IMR-90 (cell line): ENCODE measurements at regions not wholly inside any gene's neighbourhood (a gene's known extent, or its start where the extent isn't known, plus 50 kb on each side); places are given as distances from the start of the nearest gene placed in this dataset.

Experiments used
- CEBPB ChIP-seq: IDR thresholded peaks from 2 replicates; pipeline ENCODE4 v1.6.1; 2012; ENCODE audit warnings: low read depth, low read length, improper control_type of control experiment
- CTCF ChIP-seq: conservative IDR thresholded peaks from 2 replicates; pipeline ENCODE4 v1.5.1; 2012; ENCODE audit warnings: mild to moderate bottlenecking, low read depth, low read length, improper control_type of control experiment
- ELK1 ChIP-seq: fragments of 150-350 bp; IDR thresholded peaks from 2 replicates; pipeline ENCODE4 v1.6.1; 2016; ENCODE audit warnings: low read depth, mild to moderate bottlenecking, low read length, moderate library complexity, borderline replicate concordance
- FOS ChIP-seq: fragments of 150-350 bp; IDR thresholded peaks from 2 replicates; pipeline ENCODE4 v1.6.1; 2016; ENCODE audit warnings: low read depth, low read length
- MAFK ChIP-seq: IDR thresholded peaks from 2 replicates; pipeline ENCODE4 v1.6.1; 2012; ENCODE audit warnings: low read depth, low read length, improper control_type of control experiment
- MXI1 ChIP-seq: IDR thresholded peaks from 2 replicates; pipeline ENCODE4 v1.6.1; 2012; ENCODE audit warnings: low read depth, mild to moderate bottlenecking, low read length, moderate library complexity, borderline replicate concordance
- NFE2L2 ChIP-seq: fragments of 150-350 bp; IDR thresholded peaks from 2 replicates; pipeline ENCODE4 v1.6.1; 2016; ENCODE audit warnings: low read depth, mild to moderate bottlenecking, low read length
- POLR2A ChIP-seq: IDR thresholded peaks from 2 replicates; pipeline ENCODE4 v1.6.1; 2012; ENCODE audit warnings: mild to moderate bottlenecking, low read depth, low read length
- RAD21 ChIP-seq: IDR thresholded peaks from 2 replicates; pipeline ENCODE4 v1.6.1; 2012; ENCODE audit warnings: low read length, improper control_type of control experiment
- RFX5 ChIP-seq: IDR thresholded peaks from 2 replicates; pipeline ENCODE4 v1.8.0; 2012; ENCODE audit warnings: low read depth, mild to moderate bottlenecking, low read length, moderate library complexity
- SMC3 ChIP-seq: fragments of 150-350 bp; IDR thresholded peaks from 2 replicates; pipeline ENCODE4 v1.6.1; 2016; ENCODE audit warnings: low read depth, mild to moderate bottlenecking, antibody characterized with exemption, low read length, moderate library complexity

GRCh38 chr2:71910277-71910676, 237.4 kb downstream of the CYP26B1 start:
- TF ChIP-seq POLR2A (no peak), CTCF (no peak), MXI1 (no peak), MAFK (no peak), SMC3 (no peak), RAD21 (no peak), CEBPB (no peak), FOS (no peak), NFE2L2 (no peak), ELK1 (no peak), RFX5 (no peak)
